ENCODE measurements at regions not wholly inside any gene's neighbourhood (a gene's known extent, or its start where the extent isn't known, plus 50 kb on each side); places are given as distances from the start of the nearest gene placed in this dataset.

- ChIA-PET CTCF (no interaction called here), POLR2A (interaction anchor here (0.7 to 0.8 kb wide), 2 partner anchors 11 to 258 kb away, joined by 3 read pairs; no protein-coding TSS in a partner anchor)
- Histone ChIP-seq H3K27me3 (ENCODE audit: control insufficient read depth, insufficient read depth, low read length) (no peaks in the 10 kb centered on the region), H3K4me3 (ENCODE audit: low read depth, low read length) (no peak overlapping the region), H3K9me3 (ENCODE audit: control insufficient read depth, insufficient read depth, low read length) (no peaks in the 10 kb centered on the region), H3K27ac (ENCODE audit: low read depth, low read length) (peak overlapping the region; percentile 55)
- TF ChIP-seq CTCF (IDR thresholded peaks at IDR 0.05; ENCODE audit: low read depth, low read length): no peak
- DNase-seq (ENCODE audit: low read depth, low spot score): no peak
Observed at GRCh38 chr6:21887231-21888185, 294.0 kb downstream of the SOX4 start.

GRCh38 chr6:21891080-21891479 is 297.5 kb downstream of the SOX4 start:
- CTCF ChIA-PET: no interaction called here
- DNase-seq (ENCODE audit: low read depth, low spot score): no peak
- Histone ChIP-seq H3K9me3 (ENCODE audit: control insufficient read depth, insufficient read depth, low read length) (no peaks in the 10 kb centered on the region), H3K27me3 (ENCODE audit: control insufficient read depth, insufficient read depth, low read length) (no peaks in the 10 kb centered on the region), H3K27ac (ENCODE audit: low read depth, low read length) (no peak overlapping the region), H3K4me3 (ENCODE audit: low read depth, low read length) (no peak overlapping the region)
- POLR2A ChIA-PET: no interaction called here
- no peak for TF ChIP-seq CTCF (IDR thresholded peaks at IDR 0.05; ENCODE audit: low read depth, low read length)

- no peak for TF ChIP-seq CTCF (IDR thresholded peaks at IDR 0.05; ENCODE audit: low read depth, low read length)
- ChIA-PET CTCF (no interaction called here), POLR2A (no interaction called here)
- Histone ChIP-seq H3K9me3 (ENCODE audit: control insufficient read depth, insufficient read depth, low read length) (no peaks in the 10 kb centered on the region), H3K27ac (ENCODE audit: low read depth, low read length) (no peak overlapping the region), H3K4me3 (ENCODE audit: low read depth, low read length) (no peak overlapping the region), H3K27me3 (ENCODE audit: control insufficient read depth, insufficient read depth, low read length) (no peaks in the 10 kb centered on the region)
- no peak for DNase-seq (ENCODE audit: low read depth, low spot score)
Observed at GRCh38 chr6:21893793-21894192, 300.2 kb downstream of the SOX4 start.

- no peaks in the 10 kb centered on the region for H3K27me3 ChIP-seq (ENCODE audit: control insufficient read depth, insufficient read depth, low read length)
- no peak for TF ChIP-seq CTCF (IDR thresholded peaks at IDR 0.05; ENCODE audit: low read depth, low read length)
- ChIA-PET POLR2A (no interaction called here), CTCF (interaction anchor here (0.9 kb wide), 1 partner anchor 13 kb away, joined by 3 read pairs; no protein-coding TSS in a partner anchor)
- DNase-seq (ENCODE audit: low read depth, low spot score): no peak
- H3K4me3 ChIP-seq (ENCODE audit: low read depth, low read length): no peak overlapping the region
- H3K27ac ChIP-seq (ENCODE audit: low read depth, low read length): no peak overlapping the region
- H3K9me3 ChIP-seq (ENCODE audit: control insufficient read depth, insufficient read depth, low read length): no peaks in the 10 kb centered on the region
Observed at GRCh38 chr6:21895555-21895954, 302.0 kb downstream of the SOX4 start.

GRCh38 chr6:21898107-21898796 is 304.7 kb downstream of the SOX4 start:
- ChIA-PET CTCF (no interaction called here), POLR2A (interaction anchor here (1.0 kb wide), 1 partner anchor 11 kb away, joined by 3 read pairs; no protein-coding TSS in a partner anchor)
- DNase-seq (ENCODE audit: low read depth, low spot score): peak; percentile 54
- Histone ChIP-seq H3K9me3 (ENCODE audit: control insufficient read depth, insufficient read depth, low read length) (no peaks in the 10 kb centered on the region), H3K27me3 (ENCODE audit: control insufficient read depth, insufficient read depth, low read length) (no peaks in the 10 kb centered on the region), H3K4me3 (ENCODE audit: low read depth, low read length) (no peak overlapping the region), H3K27ac (ENCODE audit: low read depth, low read length) (no peak overlapping the region)
- TF ChIP-seq CTCF (IDR thresholded peaks at IDR 0.05; ENCODE audit: low read depth, low read length): no peak

All from AG04450 (cell line).